ENCODE measurements at regions not wholly inside any gene's neighbourhood (a gene's known extent, or its start where the extent isn't known, plus 50 kb on each side); places are given as distances from the start of the nearest gene placed in this dataset.

GRCh38 chr1:101382135-101382534 lies 145.3 kb downstream of the S1PR1 start:
- TF ChIP-seq CTCF (CRISPR knock-in tag; IDR thresholded peaks at IDR 0.05): no peak
- no peak for TF ChIP-seq MAZ (IDR thresholded peaks at IDR 0.05; ENCODE audit: borderline replicate concordance, low read depth, low read length)
- no peak for TF ChIP-seq MAZ (CRISPR knock-in tag; IDR thresholded peaks at IDR 0.05; ENCODE audit: low read depth)

Data from HepG2 (cell line).